Gastrocnemius medialis (tissue), 4 donors: ENCODE measurements at regions not wholly inside any gene's neighbourhood (a gene's known extent, or its start where the extent isn't known, plus 50 kb on each side); places are given as distances from the start of the nearest gene placed in this dataset.

Experiments
- CTCF ChIP-seq, 5 experiments: fragments of 450-650 bp in 3 of 5; fragments of 200-600 bp in 2 of 5; sonication (generic) in 2 of 5; IDR thresholded peaks in 4 of 5; conservative IDR thresholded peaks in 1 of 5; 1 replicate in 4 of 5; 2 replicates in 1 of 5; pipeline ENCODE4 v1.5.1; 2016 to 2019; ENCODE audit warnings: antibody characterized with exemption in 5 of 5, mild to moderate bottlenecking in 3 of 5, moderate library complexity in 3 of 5
- POLR2A ChIP-seq, 2 donors: fragments of 450-650 bp; IDR thresholded peaks; one replicate each; pipeline ENCODE4 v1.6.1; 2017; ENCODE audit warnings: antibody characterized with exemption in 2 of 2, mild to moderate bottlenecking in 2 of 2, moderate library complexity in 2 of 2

GRCh38 chr16:51321251-51321650 lies 170.2 kb upstream of the SALL1 start:
- TF ChIP-seq CTCF (IDR thresholded peaks at IDR 0.05 in 4 of 5, conservative IDR thresholded peaks at IDR 0.05 in 1 of 5): no peak
- TF ChIP-seq POLR2A (IDR thresholded peaks at IDR 0.05): no peak
